GM19452 (cell line): ENCODE measurements at regions not wholly inside any gene's neighbourhood (a gene's known extent, or its start where the extent isn't known, plus 50 kb on each side); places are given as distances from the start of the nearest gene placed in this dataset.
A peak's percentile ranks its signal among the peaks of the same experiment; 100 is the strongest.

Experiments used
- ATAC-seq: cut with Tn5 transposase; IDR thresholded peaks from one replicate; pipeline ENCODE4 v1.9.1; 2021; ENCODE audit not compliant: unreplicated experiment

- no peak for ATAC-seq
Measured at GRCh38 chr2:29974086-29974485, 52.7 kb upstream of the ALK start.

GRCh38 chr2:29977284-29977683 lies 55.9 kb upstream of the ALK start:
- no peak for ATAC-seq

GRCh38 chr2:29981402-29981801 lies 60.0 kb upstream of the ALK start:
- ATAC-seq, result no peak

GRCh38 chr2:29983308-29983707 lies 61.9 kb upstream of the ALK start:
- ATAC-seq, result no peak

GRCh38 chr2:29987146-29987545 lies 65.8 kb upstream of the ALK start:
- ATAC-seq, result no peak

- no peak for ATAC-seq
Measured at GRCh38 chr2:29990129-29990528, 68.7 kb upstream of the ALK start.

GRCh38 chr2:29991086-29991485 lies 69.7 kb upstream of the ALK start:
- ATAC-seq, result no peak

- no peak for ATAC-seq
Measured at GRCh38 chr2:29995241-29995640, 73.9 kb upstream of the ALK start.

GRCh38 chr2:30003128-30003527 lies 81.7 kb upstream of the ALK start:
- ATAC-seq, result no peak

- ATAC-seq, result peak; percentile 83
Measured at GRCh38 chr2:30022444-30023071, 101.2 kb upstream of the ALK start.

- ATAC-seq, result no peak
Measured at GRCh38 chr2:30024281-30024680, 102.9 kb upstream of the ALK start.

- ATAC-seq, result no peak
Measured at GRCh38 chr2:30026091-30027055, 105.0 kb upstream of the ALK start.

- no peak for ATAC-seq
Measured at GRCh38 chr2:30029804-30030203, 108.4 kb upstream of the ALK start.

- ATAC-seq, result no peak
Measured at GRCh38 chr2:30030361-30030760, 109.0 kb upstream of the ALK start.

GRCh38 chr2:30031184-30031583 lies 109.8 kb upstream of the ALK start:
- ATAC-seq, result no peak

- ATAC-seq, result no peak
Measured at GRCh38 chr2:30034052-30034775, 112.6 kb upstream of the YPEL5 start.

- ATAC-seq, result no peak
Measured at GRCh38 chr2:30037016-30037415, 109.8 kb upstream of the YPEL5 start.

GRCh38 chr2:30038419-30038818 lies 108.4 kb upstream of the YPEL5 start:
- no peak for ATAC-seq

- ATAC-seq, result no peak
Measured at GRCh38 chr2:30039101-30039500, 107.7 kb upstream of the YPEL5 start.

- no peak for ATAC-seq
Measured at GRCh38 chr2:30040147-30040546, 106.7 kb upstream of the YPEL5 start.

GRCh38 chr2:30041884-30042283 lies 104.9 kb upstream of the YPEL5 start:
- ATAC-seq, result no peak

- no peak for ATAC-seq
Measured at GRCh38 chr2:30046396-30046795, 100.4 kb upstream of the YPEL5 start.
